Esophagus squamous epithelium (tissue), 5 donors: ENCODE measurements at regions not wholly inside any gene's neighbourhood (a gene's known extent, or its start where the extent isn't known, plus 50 kb on each side); places are given as distances from the start of the nearest gene placed in this dataset.

Experiments
- DNase-seq: peaks from one replicate; lab custom pipeline; 2025; lab: John Stamatoyannopoulos, UW
- H3K27ac ChIP-seq, 4 donors: fragments of 200-600 bp; sonication (generic); one replicate each; pipeline ENCODE4 v1.5.1; 2016 to 2019; ENCODE audit warnings: mild to moderate bottlenecking in 1 of 4
- H3K27me3 ChIP-seq, 4 donors: fragments of 200-600 bp; sonication (generic); 1 replicate in 3 of 4; 2 replicates in 1 of 4; pipeline versions ENCODE4 v1.5.1 to v1.6.0; 2017 to 2021; ENCODE audit warnings: antibody characterized with exemption in 1 of 4
- H3K36me3 ChIP-seq, 3 donors: fragments of 200-600 bp; sonication (generic); one replicate each; pipeline ENCODE4 v1.5.1; 2016 to 2019
- H3K4me1 ChIP-seq, 3 donors: fragments of 200-600 bp; sonication (generic); one replicate each; pipeline ENCODE4 v1.5.1; 2017 to 2019
- H3K4me3 ChIP-seq, 4 donors: fragments of 200-600 bp; sonication (generic); 1 replicate in 3 of 4; 2 replicates in 1 of 4; pipeline ENCODE4 v1.5.1; 2016 to 2019; ENCODE audit warnings: mild to moderate bottlenecking in 2 of 4, moderate library complexity in 1 of 4
- H3K9me3 ChIP-seq, 3 donors: fragments of 200-600 bp; sonication (generic); one replicate each; pipeline ENCODE4 v1.5.1; 2016 to 2019
- CTCF ChIP-seq, 6 experiments: fragments of 450-650 bp in 4 of 6; fragments of 200-600 bp in 2 of 6; sonication (generic) in 2 of 6; IDR thresholded peaks; one replicate each; pipeline ENCODE4 v1.5.1; 2016 to 2019; ENCODE audit warnings: antibody characterized with exemption in 6 of 6, mild to moderate bottlenecking in 4 of 6, moderate library complexity in 4 of 6
- POLR2A ChIP-seq, 4 donors: fragments of 450-650 bp; IDR thresholded peaks; one replicate each; pipeline ENCODE4 v1.6.1; 2017; ENCODE audit warnings: antibody characterized with exemption in 4 of 4, mild to moderate bottlenecking in 4 of 4, moderate library complexity in 3 of 4
- WGBS, 2 donors: methylation state at CpG; one replicate each; pipeline ENCODE4 v1.1.5; 2018; 5-methylcytosine and 5-hydroxymethylcytosine counted together
- intact Hi-C: fragments of 100-400 bp; cut with DNase I; formaldehyde crosslinking; loops from one replicate; pipeline ENCODE4 v1.15.0; 2022
- donor health status: DM: yes; HTN: yes; CAD: no.

DNA sequence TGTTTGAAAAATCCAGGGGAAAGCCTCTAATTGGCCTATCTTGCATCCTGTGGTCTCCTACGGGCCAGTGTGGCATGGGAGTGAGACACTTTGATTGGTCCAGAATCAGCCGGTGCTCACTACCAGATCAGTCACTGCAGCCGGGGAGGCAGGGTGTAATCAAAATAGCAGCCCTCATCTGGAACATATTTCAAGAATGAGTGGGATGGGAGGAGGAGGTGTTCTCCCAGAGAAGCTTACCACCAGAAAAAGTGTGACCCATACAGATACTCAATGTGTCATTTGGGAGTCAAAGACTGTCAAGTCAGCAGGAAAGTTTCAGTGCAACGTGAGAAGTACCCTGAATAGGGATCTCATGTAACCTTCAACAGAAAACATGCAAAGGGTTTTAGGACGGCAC, 393.9 kb upstream of the SLC14A2 start:
- no peaks in the 10 kb centered on the region for H3K36me3 ChIP-seq
- no peak overlapping the region for H3K4me3 ChIP-seq
- H3K27ac ChIP-seq = no peak overlapping the region
- H3K27me3 ChIP-seq = no peaks in the 10 kb centered on the region
- no peaks in the 10 kb centered on the region for H3K9me3 ChIP-seq
- no peak for DNase-seq
- no peaks in the 10 kb centered on the region for H3K4me1 ChIP-seq
- TF ChIP-seq POLR2A (IDR thresholded peaks at IDR 0.05) = no peak
- intact Hi-C loops = no loop called here
- WGBS, 2 donors = 76 to 78% methylated on average over 5 of the region's 5 CpGs

GRCh38 chr18:45222180-45222579, 393.1 kb upstream of the SLC14A2 start:
- 46% methylated on average over 3 of the region's 3 CpGs for WGBS, 2 donors
- intact Hi-C loops = no loop called here
- no peak for DNase-seq
- no peak overlapping the region for H3K4me3 ChIP-seq
- H3K4me1 ChIP-seq = no peaks in the 10 kb centered on the region
- no peaks in the 10 kb centered on the region for H3K27me3 ChIP-seq
- no peak overlapping the region for H3K27ac ChIP-seq
- no peak for TF ChIP-seq POLR2A (IDR thresholded peaks at IDR 0.05)
- TF ChIP-seq CTCF (IDR thresholded peaks at IDR 0.05) = no peak
- H3K9me3 ChIP-seq = peaks cover 0 to 4% (median 0%) of the 10 kb centered on the region in 3 donors
- no peaks in the 10 kb centered on the region for H3K36me3 ChIP-seq

GRCh38 chr18:45227001-45227742, 388.1 kb upstream of the SLC14A2 start:
- Histone ChIP-seq H3K4me3 (no peak overlapping the region), H3K4me1 (no peaks in the 10 kb centered on the region), H3K9me3 (peaks cover 0 to 7% (median 0%) of the 10 kb centered on the region in 3 donors), H3K27ac (no peak overlapping the region), H3K36me3 (no peaks in the 10 kb centered on the region), H3K27me3 (no peaks in the 10 kb centered on the region)
- intact Hi-C loops = no loop called here
- DNase-seq = no peak
- no peak for TF ChIP-seq CTCF (IDR thresholded peaks at IDR 0.05)
- TF ChIP-seq POLR2A (IDR thresholded peaks at IDR 0.05) = no peak
- 71 to 100% methylated on average over 1 of the region's 1 CpG for WGBS, 2 donors

- no peak overlapping the region for H3K27ac ChIP-seq
- H3K4me1 ChIP-seq = no peaks in the 10 kb centered on the region
- 74 to 78% methylated on average over 7 of the region's 7 CpGs for WGBS, 2 donors
- TF ChIP-seq CTCF (IDR thresholded peaks at IDR 0.05) (no peak), POLR2A (IDR thresholded peaks at IDR 0.05) (no peak)
- H3K36me3 ChIP-seq = no peaks in the 10 kb centered on the region
- H3K4me3 ChIP-seq = no peak overlapping the region
- peaks cover 0 to 7% (median 0%) of the 10 kb centered on the region in 3 donors for H3K9me3 ChIP-seq
- no peaks in the 10 kb centered on the region for H3K27me3 ChIP-seq
- intact Hi-C loops = no loop called here
- no peak for DNase-seq
Observed at GRCh38 chr18:45228796-45229388, 386.4 kb upstream of the SLC14A2 start.

- WGBS, 2 donors = 77 to 80% methylated on average over 1 of the region's 1 CpG
- H3K27me3 ChIP-seq = no peaks in the 10 kb centered on the region
- H3K9me3 ChIP-seq = peaks cover 0 to 7% (median 0%) of the 10 kb centered on the region in 3 donors
- H3K4me1 ChIP-seq = no peaks in the 10 kb centered on the region
- no peaks in the 10 kb centered on the region for H3K36me3 ChIP-seq
- H3K27ac ChIP-seq = no peak overlapping the region
- no peak for TF ChIP-seq CTCF (IDR thresholded peaks at IDR 0.05)
- TF ChIP-seq POLR2A (IDR thresholded peaks at IDR 0.05) = no peak
- intact Hi-C loops = no loop called here
- H3K4me3 ChIP-seq = no peak overlapping the region
- DNase-seq = no peak
Observed at GRCh38 chr18:45231617-45232016, 383.7 kb upstream of the SLC14A2 start.
